RPMI7951 (cell line): ENCODE measurements at regions not wholly inside any gene's neighbourhood (a gene's known extent, or its start where the extent isn't known, plus 50 kb on each side); places are given as distances from the start of the nearest gene placed in this dataset.

Source experiments
- DNase-seq: peaks from one replicate; pipeline ENCODE4 v3.0.0-alpha.2; 2012; ENCODE audit warnings: low read depth

DNA sequence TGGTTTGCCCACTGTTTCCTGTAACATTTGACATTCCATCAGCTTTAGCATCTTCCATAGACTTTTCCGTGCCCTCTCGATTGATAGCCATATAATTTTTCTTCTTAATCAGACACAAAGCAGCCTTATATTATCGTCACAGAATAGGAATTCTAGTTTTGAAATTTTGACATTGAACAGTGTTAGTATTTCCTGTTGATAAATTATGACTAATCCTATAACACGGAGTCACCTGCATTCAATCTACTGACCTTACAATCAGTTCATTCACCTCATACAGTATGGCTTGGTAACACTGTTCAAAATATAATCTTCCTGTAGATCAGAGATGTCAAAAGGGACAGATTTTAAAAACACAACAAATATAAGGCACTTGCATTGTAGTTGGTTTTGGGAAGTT, 423.7 kb downstream of the C3orf38 start:
- DNase-seq, result no peak

- DNase-seq, result no peak
These were observed 424.4 kb downstream of the C3orf38 start for GRCh38 chr3:88574146-88574545.

DNA sequence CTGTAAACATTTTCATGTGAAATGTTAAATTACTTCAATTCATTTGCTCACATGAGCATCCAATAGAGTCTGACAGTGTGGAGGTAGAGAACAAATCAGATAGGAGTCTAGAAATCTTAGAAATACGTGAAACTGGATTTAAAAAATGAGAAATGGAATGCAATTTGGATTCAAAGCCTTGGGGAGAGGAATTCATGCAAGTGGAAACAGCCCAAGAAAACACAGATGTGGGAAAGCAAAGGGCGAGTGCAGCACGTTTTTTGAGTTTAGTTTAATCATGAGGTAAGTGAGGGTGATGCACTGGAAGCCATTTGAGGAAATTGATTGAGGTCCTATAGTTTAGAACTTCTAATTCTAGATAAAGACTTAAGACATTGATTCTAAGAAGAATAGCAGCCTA, 434.7 kb downstream of the C3orf38 start:
- DNase-seq, result no peak

GRCh38 chr3:88586121-88586640, 436.4 kb downstream of the C3orf38 start:
- DNase-seq, result no peak

- DNase-seq, result no peak
These were observed 439.4 kb downstream of the C3orf38 start for GRCh38 chr3:88589138-88589537.

GRCh38 chr3:88595026-88595425, 445.3 kb downstream of the C3orf38 start:
- DNase-seq, result peak; percentile 1

- no peak for DNase-seq
These were observed 446.7 kb downstream of the C3orf38 start for GRCh38 chr3:88596451-88596850.

- no peak for DNase-seq
These were observed 461.1 kb downstream of the C3orf38 start for GRCh38 chr3:88610820-88611219.

DNA sequence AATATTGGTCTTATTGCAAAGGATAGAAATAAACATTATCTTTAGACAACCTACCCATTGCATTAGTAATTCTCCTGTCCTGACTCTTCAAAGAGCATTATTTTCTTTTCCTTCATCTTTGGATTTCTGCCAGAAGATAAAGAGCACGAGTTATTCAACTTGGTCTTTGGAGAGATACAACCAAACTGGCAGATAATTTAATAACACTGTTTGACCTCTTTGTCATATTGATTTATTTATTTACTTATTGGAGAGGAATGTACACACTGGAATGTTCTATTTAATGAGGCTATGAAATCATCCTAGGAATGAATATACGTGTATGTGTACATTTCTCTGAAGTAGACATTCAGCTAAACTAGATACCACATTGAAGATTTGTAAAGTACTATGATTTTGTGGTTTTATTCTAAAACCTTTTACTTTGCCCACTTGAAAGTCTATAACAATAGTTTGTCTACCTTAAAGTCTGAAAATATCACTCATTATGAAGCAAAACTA, 462.1 kb downstream of the C3orf38 start:
- DNase-seq, result no peak

DNA sequence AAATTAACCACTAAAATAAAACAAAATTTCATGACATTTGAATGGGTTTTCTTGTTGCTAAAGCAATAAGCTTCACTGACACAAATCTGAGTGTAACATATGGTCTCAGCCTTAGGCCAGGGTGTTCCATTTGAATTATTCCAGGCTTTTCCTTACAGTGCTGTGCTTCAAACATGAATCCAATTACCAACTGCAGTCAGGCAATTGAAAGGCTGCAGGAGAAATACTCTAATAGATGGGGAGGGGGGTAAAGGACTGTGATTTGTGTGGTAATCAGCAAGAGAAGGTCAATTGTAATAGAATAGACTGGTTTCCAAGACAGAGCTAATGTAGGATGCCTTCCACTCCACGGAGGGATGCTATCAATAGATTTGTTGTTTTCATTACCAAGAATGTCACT, 466.7 kb downstream of the C3orf38 start:
- no peak for DNase-seq

DNA sequence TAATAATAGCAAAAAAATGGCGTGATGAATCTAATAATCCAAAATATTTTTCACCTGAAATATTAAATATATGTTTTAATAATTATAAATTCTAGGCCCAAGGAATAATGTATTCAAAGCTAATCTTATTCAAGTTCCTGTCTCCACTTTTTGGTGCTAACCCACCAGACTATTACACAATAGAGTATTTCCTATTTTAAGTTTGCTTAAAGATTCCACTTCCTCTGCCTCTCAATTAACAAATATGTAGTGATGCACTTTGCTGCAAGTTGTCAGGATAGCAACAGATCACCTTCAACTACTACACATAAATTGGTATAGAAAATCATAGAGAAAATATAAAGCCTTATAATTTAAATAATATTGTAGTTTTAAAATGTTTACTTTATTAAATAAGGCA, 467.5 kb downstream of the C3orf38 start:
- DNase-seq, result no peak

DNA sequence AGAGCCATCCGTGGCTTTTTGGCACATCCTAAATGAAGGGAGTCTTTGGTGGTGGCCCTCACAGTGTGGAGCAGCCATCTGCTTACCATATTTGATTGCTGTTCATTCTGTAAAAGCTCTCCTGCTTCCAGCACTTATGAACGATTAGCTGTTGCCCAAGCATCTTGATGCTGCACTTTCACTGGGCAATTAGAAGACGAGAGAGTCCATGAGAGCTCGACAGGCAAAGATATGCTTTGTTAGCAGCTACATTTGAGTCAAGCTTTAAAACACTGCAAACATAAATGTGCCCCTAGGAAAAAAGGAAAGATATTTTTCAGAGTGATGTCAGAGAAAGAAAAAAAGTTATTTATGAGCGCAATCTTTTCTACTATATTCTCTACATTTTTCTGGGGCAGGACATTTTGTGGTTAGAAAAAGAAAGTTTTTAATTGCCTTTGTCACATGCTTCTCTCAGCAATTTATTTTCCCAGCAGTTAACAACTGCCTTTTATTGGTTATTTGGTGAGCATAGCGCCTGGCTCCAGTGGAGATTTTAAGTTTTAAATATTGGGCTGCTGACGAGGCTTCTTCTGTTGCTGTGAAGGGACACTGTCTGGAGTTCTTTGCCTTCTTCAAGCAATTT, 468.4 kb downstream of the C3orf38 start:
- no peak for DNase-seq

DNA sequence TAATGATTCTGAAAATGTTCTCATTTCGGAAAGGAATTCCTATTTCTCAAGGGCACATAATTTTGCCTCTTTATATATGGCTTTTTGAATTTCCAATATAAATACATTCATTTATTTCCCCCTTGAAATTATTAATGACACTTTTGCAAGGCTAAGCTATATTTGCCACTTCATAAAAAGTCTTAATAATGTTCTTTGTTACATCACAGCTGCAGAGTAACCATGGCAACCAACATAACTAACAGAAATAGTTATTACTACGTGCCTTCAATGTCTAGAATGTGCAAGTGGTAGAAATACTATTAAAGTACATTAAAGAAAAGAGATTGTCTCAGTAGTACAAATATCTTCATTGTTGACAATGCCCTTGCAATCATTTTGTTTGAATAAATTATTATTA, 471.8 kb downstream of the C3orf38 start:
- DNase-seq, result no peak

- DNase-seq, result no peak
These were observed 473.9 kb downstream of the C3orf38 start for GRCh38 chr3:88623709-88624108.

GRCh38 chr3:88626456-88627120, 476.8 kb downstream of the C3orf38 start:
- DNase-seq, result no peak

DNA sequence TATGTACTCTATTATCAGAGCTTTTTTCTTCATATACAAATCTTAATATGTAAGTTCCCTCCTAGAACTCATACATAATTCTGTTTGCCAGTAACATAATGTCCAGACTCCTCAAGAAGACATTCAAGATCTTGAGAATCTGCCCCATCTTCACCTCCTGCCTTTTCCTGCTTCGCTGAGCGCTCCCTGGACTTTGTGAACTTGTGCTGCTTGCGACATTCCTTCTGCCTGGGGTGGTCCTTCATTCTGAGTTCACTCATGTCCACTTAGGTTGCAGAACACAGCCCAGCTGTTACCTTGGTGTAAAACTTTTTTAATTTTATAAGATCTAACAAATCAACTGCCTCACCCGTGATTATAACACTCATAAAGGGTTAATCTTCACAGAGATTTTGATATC, 478.5 kb upstream of the EPHA3 start:
- no peak for DNase-seq

DNA sequence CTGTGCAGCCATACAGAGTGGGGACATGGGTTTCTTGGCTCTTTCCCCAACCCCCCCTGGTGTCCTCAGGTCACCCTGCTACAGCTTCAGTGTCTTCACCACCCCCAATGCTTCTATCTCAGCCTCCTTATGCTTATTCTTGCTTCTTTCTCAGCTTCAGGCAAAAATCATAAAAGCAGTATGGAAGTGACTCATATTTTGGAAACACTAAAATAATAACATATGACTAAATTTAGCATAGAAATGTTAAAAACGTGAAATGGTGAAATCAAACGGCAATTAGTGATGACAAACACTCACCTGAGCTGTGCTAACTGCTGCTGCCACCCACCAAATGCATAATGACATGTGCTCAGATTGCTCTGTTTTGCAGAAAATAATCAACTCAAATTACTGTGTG, 475.2 kb upstream of the EPHA3 start:
- no peak for DNase-seq

- DNase-seq, result no peak
These were observed 466.8 kb upstream of the EPHA3 start for GRCh38 chr3:88640581-88640980.

- DNase-seq, result no peak
These were observed 466.3 kb upstream of the EPHA3 start for GRCh38 chr3:88641033-88641604.

- DNase-seq, result no peak
These were observed 450.0 kb upstream of the EPHA3 start for GRCh38 chr3:88657459-88657858.

- no peak for DNase-seq
These were observed 446.0 kb upstream of the EPHA3 start for GRCh38 chr3:88661433-88661824.

DNA sequence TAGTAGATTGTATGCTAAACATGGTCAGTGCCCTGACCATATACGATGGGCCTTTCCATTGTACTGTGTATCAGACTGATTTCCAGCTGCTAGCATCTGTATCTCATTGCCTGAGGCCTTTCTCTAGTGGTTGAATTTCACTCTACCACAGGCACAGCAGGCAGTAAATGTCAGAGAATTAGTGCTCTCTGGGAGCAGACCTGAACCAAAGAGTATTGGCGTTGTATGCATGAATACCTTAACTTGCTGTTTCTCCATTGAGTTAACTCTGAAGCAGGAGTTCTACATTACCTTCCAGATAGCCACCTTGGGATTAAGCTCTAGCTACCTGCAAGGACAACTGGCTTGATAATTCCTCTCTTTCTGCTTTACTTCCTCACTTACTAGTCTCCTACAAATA, 439.2 kb upstream of the EPHA3 start:
- DNase-seq, result no peak

DNA sequence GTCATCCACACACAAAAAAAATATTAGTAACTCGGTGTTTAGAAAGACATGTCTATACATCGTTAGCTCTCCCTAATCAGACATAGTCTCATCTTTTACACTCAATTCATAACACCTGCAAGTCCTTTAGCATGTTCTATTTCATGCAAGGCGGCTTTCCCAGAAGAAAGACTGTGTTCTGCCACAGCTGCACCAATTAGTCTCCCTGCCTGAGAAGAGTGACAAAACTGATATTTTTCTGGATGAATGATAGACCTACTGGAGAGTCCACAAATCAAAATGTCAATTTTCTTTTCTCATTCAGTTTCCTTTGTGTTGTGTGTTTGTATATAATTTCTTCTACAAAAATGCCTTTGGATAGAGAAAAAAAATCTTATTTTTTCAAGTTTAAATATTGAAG, 435.8 kb upstream of the EPHA3 start:
- DNase-seq, result no peak
